Stimulated activated CD4-positive, alpha-beta T cell treated with anti-CD3 and anti-CD28 coated beads, TNF-alpha, amount 100 ng/mL, for 1 hour (primary cell): ENCODE measurements at regions not wholly inside any gene's neighbourhood (a gene's known extent, or its start where the extent isn't known, plus 50 kb on each side); places are given as distances from the start of the nearest gene placed in this dataset.

ENCODE experiments used
- DNase-seq, 3 donors: peaks; one replicate each; pipeline ENCODE4 v3.0.0-alpha.2; 2020; ENCODE audit warnings: low read depth in 3 of 3, low spot score in 1 of 3

- DNase-seq = no peak
These were observed 332.6 kb downstream of the SLC16A7 start for GRCh38 chr12:59928416-59928815.

- no peak for DNase-seq
These were observed 333.3 kb downstream of the SLC16A7 start for GRCh38 chr12:59929110-59929509.

GRCh38 chr12:59934486-59934885 is 338.7 kb downstream of the SLC16A7 start:
- DNase-seq = no peak

GRCh38 chr12:59936534-59936933 is 340.7 kb downstream of the SLC16A7 start:
- no peak for DNase-seq

- no peak for DNase-seq
These were observed 341.3 kb downstream of the SLC16A7 start for GRCh38 chr12:59937148-59937547.

GRCh38 chr12:59938190-59938962 is 342.5 kb downstream of the SLC16A7 start:
- DNase-seq = no peak

GRCh38 chr12:59940631-59941342 is 345.0 kb downstream of the SLC16A7 start:
- no peak for DNase-seq

GRCh38 chr12:59941461-59941860 is 345.6 kb downstream of the SLC16A7 start:
- DNase-seq = no peak

- no peak for DNase-seq
These were observed 348.3 kb downstream of the SLC16A7 start for GRCh38 chr12:59944177-59944576.

GRCh38 chr12:59946635-59947034 is 350.8 kb downstream of the SLC16A7 start:
- DNase-seq = no peak

- DNase-seq = no peak
These were observed 367.7 kb downstream of the SLC16A7 start for GRCh38 chr12:59963546-59963945.

- no peak for DNase-seq
These were observed 377.1 kb downstream of the SLC16A7 start for GRCh38 chr12:59972905-59973304.

GRCh38 chr12:59973515-59973914 is 377.7 kb downstream of the SLC16A7 start:
- no peak for DNase-seq

GRCh38 chr12:59977779-59978178 is 381.9 kb downstream of the SLC16A7 start:
- DNase-seq = no peak

GRCh38 chr12:59980476-59980875 is 384.6 kb downstream of the SLC16A7 start:
- DNase-seq = no peak

- DNase-seq = no peak
These were observed 403.5 kb downstream of the SLC16A7 start for GRCh38 chr12:59999291-59999690.

GRCh38 chr12:60010486-60010885 is 414.7 kb downstream of the SLC16A7 start:
- no peak for DNase-seq

GRCh38 chr12:60012659-60013058 is 416.8 kb downstream of the SLC16A7 start:
- DNase-seq = no peak

- no peak for DNase-seq
These were observed 418.6 kb downstream of the SLC16A7 start for GRCh38 chr12:60014436-60014835.

GRCh38 chr12:60020068-60020467 is 424.2 kb downstream of the SLC16A7 start:
- no peak for DNase-seq

- DNase-seq = no peak
These were observed 425.4 kb downstream of the SLC16A7 start for GRCh38 chr12:60021235-60021634.

- DNase-seq = no peak
These were observed 431.4 kb downstream of the SLC16A7 start for GRCh38 chr12:60027266-60027665.

GRCh38 chr12:60034147-60034546 is 438.3 kb downstream of the SLC16A7 start:
- DNase-seq = no peak
